Stomach (tissue), 8 donors: ENCODE measurements at regions not wholly inside any gene's neighbourhood (a gene's known extent, or its start where the extent isn't known, plus 50 kb on each side); places are given as distances from the start of the nearest gene placed in this dataset.

Source experiments
- DNase-seq, 2 donors: peaks; one replicate each; pipeline versions ENCODE4 v3.0.0 to v3.0.0-alpha.2; 2013 to 2019
- H3K27ac ChIP-seq, 5 donors: fragments of 200-600 bp in 4 of 5; sonication (generic) in 4 of 5; one replicate each; pipeline ENCODE4 v1.5.1; 2013 to 2019; ENCODE audit warnings: mild to moderate bottlenecking in 1 of 5, moderate library complexity in 1 of 5
- H3K27me3 ChIP-seq, 3 donors: fragments of 200-600 bp; sonication (generic); one replicate each; pipeline ENCODE4 v1.5.1; 2017 to 2019; ENCODE audit warnings: mixed run types in 1 of 3
- H3K36me3 ChIP-seq, 4 donors: fragments of 200-600 bp; sonication (generic); 1 replicate in 3 of 4; 2 replicates in 1 of 4; pipeline ENCODE4 v1.5.1; 2016 to 2019
- H3K4me1 ChIP-seq, 4 donors: fragments of 200-600 bp; sonication (generic); one replicate each; pipeline ENCODE4 v1.5.1; 2016 to 2019
- H3K4me3 ChIP-seq, 4 donors: fragments of 200-600 bp; sonication (generic) in 3 of 4; one replicate each; pipeline ENCODE4 v1.5.1; 2016 to 2019; ENCODE audit warnings: mild to moderate bottlenecking in 1 of 4
- H3K9me3 ChIP-seq, 4 donors: fragments of 200-600 bp; sonication (generic); one replicate each; pipeline ENCODE4 v1.5.1; 2016 to 2019
- CTCF ChIP-seq, 7 experiments: fragments of 450-650 bp in 4 of 7; fragments of 200-600 bp in 3 of 7; sonication (generic) in 3 of 7; IDR thresholded peaks; one replicate each; pipeline ENCODE4 v1.5.1; 2016 to 2019; ENCODE audit warnings: antibody characterized with exemption in 7 of 7, control low read depth in 2 of 7, mild to moderate bottlenecking in 1 of 7
- EP300 ChIP-seq: sonication (generic); formaldehyde crosslinking; IDR thresholded peaks from one replicate; pipeline ENCODE4 v1.6.1; 2017; ENCODE audit warnings: antibody characterized with exemption
- POLR2A ChIP-seq, 4 donors: fragments of 450-650 bp; IDR thresholded peaks; one replicate each; pipeline ENCODE4 v1.6.1; 2016; ENCODE audit warnings: antibody characterized with exemption in 4 of 4, control low read depth in 2 of 4, mild to moderate bottlenecking in 1 of 4, moderate library complexity in 1 of 4
- POLR2AphosphoS5 ChIP-seq, 3 donors: sonication (generic); formaldehyde crosslinking; IDR thresholded peaks; one replicate each; pipeline ENCODE4 v1.6.1; 2016; ENCODE audit warnings: antibody characterized with exemption in 3 of 3
- WGBS, 5 donors: extraction: QIAGEN DNeasy Blood & Tissue Kit in 3 of 5; methylation state at CpG; one replicate each; pipeline versions ENCODE4 v1.1.5 to v1.1.7; 2013 to 2018; 5-methylcytosine and 5-hydroxymethylcytosine counted together
- intact Hi-C: fragments of 100-400 bp; cut with DNase I; formaldehyde crosslinking; loops from one replicate; pipeline ENCODE4 v1.15.1; 2023; ENCODE audit warnings: low total_unique reads
- donor health status: healthy with polysubstance abuse.
- donor health status: Bipolar disorder and iron deficiency.
- donor health status: healthy.

- H3K4me1 ChIP-seq: peaks cover 0 to 3% (median 0%) of the 10 kb centered on the region in 4 donors
- H3K27ac ChIP-seq: no peak overlapping the region
- H3K36me3 ChIP-seq: no peaks in the 10 kb centered on the region
- intact Hi-C loops: no loop called here
- DNase-seq: no peak
- H3K4me3 ChIP-seq: no peak overlapping the region
- H3K9me3 ChIP-seq: no peaks in the 10 kb centered on the region
- TF ChIP-seq EP300 (no peak), POLR2AphosphoS5 (IDR thresholded peaks at IDR 0.05) (no peak), CTCF (IDR thresholded peaks at IDR 0.05) (no peak), POLR2A (IDR thresholded peaks at IDR 0.05) (no peak)
- H3K27me3 ChIP-seq: no peaks in the 10 kb centered on the region
Observed at GRCh38 chr12:19890024-19890423, 450.7 kb downstream of the AEBP2 start.

- intact Hi-C loops: no loop called here
- Histone ChIP-seq H3K4me1 (no peaks in the 10 kb centered on the region), H3K9me3 (no peaks in the 10 kb centered on the region), H3K4me3 (no peak overlapping the region), H3K27ac (no peak overlapping the region), H3K27me3 (no peaks in the 10 kb centered on the region), H3K36me3 (no peaks in the 10 kb centered on the region)
- DNase-seq: no peak
- 34 to 56% (median 48%) methylated on average over 4 of the region's 4 CpGs for WGBS, 5 donors
- TF ChIP-seq EP300 (no peak), POLR2A (IDR thresholded peaks at IDR 0.05) (no peak), CTCF (IDR thresholded peaks at IDR 0.05) (no peak), POLR2AphosphoS5 (IDR thresholded peaks at IDR 0.05) (no peak)
Observed at GRCh38 chr12:19891936-19892591, 452.8 kb downstream of the AEBP2 start.

GRCh38 chr12:19893514-19893913 lies 454.2 kb downstream of the AEBP2 start:
- no peak overlapping the region for H3K4me3 ChIP-seq
- H3K27ac ChIP-seq: no peak overlapping the region
- no peaks in the 10 kb centered on the region for H3K36me3 ChIP-seq
- H3K27me3 ChIP-seq: no peaks in the 10 kb centered on the region
- intact Hi-C loops: no loop called here
- H3K4me1 ChIP-seq: no peaks in the 10 kb centered on the region
- no peaks in the 10 kb centered on the region for H3K9me3 ChIP-seq
- TF ChIP-seq EP300 (no peak), POLR2A (IDR thresholded peaks at IDR 0.05) (no peak)
- WGBS, 5 donors: 85 to 95% (median 88%) methylated on average over 1 of the region's 1 CpG
- no peak for DNase-seq

- no peaks in the 10 kb centered on the region for H3K36me3 ChIP-seq
- H3K27me3 ChIP-seq: no peaks in the 10 kb centered on the region
- H3K4me3 ChIP-seq: no peak overlapping the region
- 48 to 82% (median 67%) methylated on average over 1 of the region's 1 CpG for WGBS, 5 donors
- no peak overlapping the region for H3K27ac ChIP-seq
- no peaks in the 10 kb centered on the region for H3K4me1 ChIP-seq
- H3K9me3 ChIP-seq: no peaks in the 10 kb centered on the region
- no peak for DNase-seq
- intact Hi-C loops: no loop called here
- TF ChIP-seq CTCF (IDR thresholded peaks at IDR 0.05) (no peak), EP300 (no peak), POLR2AphosphoS5 (IDR thresholded peaks at IDR 0.05) (no peak), POLR2A (IDR thresholded peaks at IDR 0.05) (no peak)
Observed at GRCh38 chr12:19894050-19894449, 454.8 kb downstream of the AEBP2 start.

GRCh38 chr12:19894803-19895202 lies 455.5 kb downstream of the AEBP2 start:
- Histone ChIP-seq H3K27ac (no peak overlapping the region), H3K27me3 (no peaks in the 10 kb centered on the region), H3K4me3 (no peak overlapping the region), H3K36me3 (no peaks in the 10 kb centered on the region), H3K4me1 (no peaks in the 10 kb centered on the region), H3K9me3 (peaks cover 0 to 4% (median 0%) of the 10 kb centered on the region in 4 donors)
- intact Hi-C loops: no loop called here
- TF ChIP-seq CTCF (IDR thresholded peaks at IDR 0.05): no peak
- TF ChIP-seq POLR2AphosphoS5 (IDR thresholded peaks at IDR 0.05): no peak
- TF ChIP-seq EP300: no peak
- TF ChIP-seq POLR2A (IDR thresholded peaks at IDR 0.05): no peak
- no peak for DNase-seq
- WGBS, 5 donors: 47 to 67% (median 53%) methylated on average over 5 of the region's 5 CpGs
